ENCODE measurements at regions not wholly inside any gene's neighbourhood (a gene's known extent, or its start where the extent isn't known, plus 50 kb on each side); places are given as distances from the start of the nearest gene placed in this dataset.

GRCh38 chr10:121187391-121187790, 336.2 kb downstream of the WDR11 start:
- DNase-seq = no peak

GRCh38 chr10:121188005-121188404, 336.8 kb downstream of the WDR11 start:
- no peak for DNase-seq

GRCh38 chr10:121189066-121189465, 337.9 kb downstream of the WDR11 start:
- no peak for DNase-seq

GRCh38 chr10:121194696-121195523, 343.7 kb downstream of the WDR11 start:
- no peak for DNase-seq

GRCh38 chr10:121195524-121195910, 344.4 kb downstream of the WDR11 start:
- DNase-seq = no peak

GRCh38 chr10:121199081-121199480, 347.9 kb downstream of the WDR11 start:
- no peak for DNase-seq

GRCh38 chr10:121205625-121206024, 354.5 kb downstream of the WDR11 start:
- no peak for DNase-seq

GRCh38 chr10:121211446-121211845, 360.3 kb downstream of the WDR11 start:
- DNase-seq = no peak

- DNase-seq = no peak
Measured at GRCh38 chr10:121213437-121213836, 362.3 kb downstream of the WDR11 start.

GRCh38 chr10:121216295-121216694, 365.1 kb downstream of the WDR11 start:
- no peak for DNase-seq

GRCh38 chr10:121216721-121217181, 365.6 kb downstream of the WDR11 start:
- DNase-seq = peak; percentile 14

GRCh38 chr10:121217331-121217730, 366.2 kb downstream of the WDR11 start:
- DNase-seq = no peak

GRCh38 chr10:121221072-121221471, 369.9 kb downstream of the WDR11 start:
- no peak for DNase-seq

- DNase-seq = no peak
Measured at GRCh38 chr10:121221991-121222390, 370.8 kb downstream of the WDR11 start.

GRCh38 chr10:121222842-121223241, 371.7 kb downstream of the WDR11 start:
- no peak for DNase-seq

GRCh38 chr10:121231079-121231478, 367.2 kb downstream of the FGFR2 start:
- DNase-seq = no peak

- DNase-seq = no peak
Measured at GRCh38 chr10:121232494-121232893, 365.8 kb downstream of the FGFR2 start.

- no peak for DNase-seq
Measured at GRCh38 chr10:121235692-121236091, 362.6 kb downstream of the FGFR2 start.

GRCh38 chr10:121236621-121237020, 361.6 kb downstream of the FGFR2 start:
- DNase-seq = peak; percentile 3

- no peak for DNase-seq
Measured at GRCh38 chr10:121237718-121238117, 360.5 kb downstream of the FGFR2 start.

- no peak for DNase-seq
Measured at GRCh38 chr10:121240011-121240410, 358.2 kb downstream of the FGFR2 start.

- no peak for DNase-seq
Measured at GRCh38 chr10:121240556-121240955, 357.7 kb downstream of the FGFR2 start.

GRCh38 chr10:121241337-121241736, 356.9 kb downstream of the FGFR2 start:
- no peak for DNase-seq

- DNase-seq = no peak
Measured at GRCh38 chr10:121242741-121243608, 355.3 kb downstream of the FGFR2 start.

Measured in DMS 273 treated with DMSO at 0.1 percent for 48 hours (cell line).